Natural killer cell (primary cell): ENCODE measurements at regions not wholly inside any gene's neighbourhood (a gene's known extent, or its start where the extent isn't known, plus 50 kb on each side); places are given as distances from the start of the nearest gene placed in this dataset.
"Not testable (repeated sequence)": the region's sequence is repeated elsewhere in the genome, so short reads cannot be mapped to it uniquely, and the experiment has no call there.

Experiments used
- ATAC-seq, 3 donors: fragments of 150-1000 bp in 2 of 3; fragments of 200-7000 bp in 1 of 3; cut with Tn5 transposase; 1 replicate in 1 of 3; 2 replicates in 2 of 3; pipeline ENCODE4 v1.10.0; 2021; ENCODE audit warnings: mild to moderate bottlenecking in 2 of 3, moderate library complexity in 2 of 3
- DNase-seq, 2 donors: peaks; one replicate each; pipeline versions ENCODE4 v3.0.0 to v3.0.0-alpha.2; 2013 to 2021; ENCODE audit warnings: mixed read lengths in 1 of 2
- H3K27ac ChIP-seq: one replicate; pipeline ENCODE4 v1.5.1; 2013; ENCODE audit warnings: mild to moderate bottlenecking, low read length
- H3K27me3 ChIP-seq: one replicate; pipeline ENCODE4 v1.6.1; 2013; ENCODE audit warnings: low read length; ENCODE audit not compliant: control insufficient read depth, insufficient read depth
- H3K36me3 ChIP-seq: one replicate; pipeline ENCODE4 v1.6.1; 2013; ENCODE audit warnings: low read length; ENCODE audit not compliant: control insufficient read depth, insufficient read depth
- H3K4me1 ChIP-seq: one replicate; pipeline ENCODE4 v1.6.1; 2013; ENCODE audit warnings: low read length; ENCODE audit not compliant: control insufficient read depth, insufficient read depth
- H3K4me3 ChIP-seq: one replicate; pipeline ENCODE4 v1.5.1; 2013; ENCODE audit warnings: low read length
- H3K9me3 ChIP-seq: one replicate; pipeline ENCODE4 v1.6.1; 2013; ENCODE audit warnings: low read length; ENCODE audit not compliant: control insufficient read depth, insufficient read depth
- H3K27ac Mint-ChIP-seq, 2 donors: one replicate each; pipeline ENCODE4 v1.8.0; 2022; ENCODE audit warnings: mild to moderate bottlenecking in 2 of 2, mixed read lengths in 2 of 2, moderate library complexity in 1 of 2
- H3K27me3 Mint-ChIP-seq, 2 donors: one replicate each; pipeline ENCODE4 v1.8.0; 2022; ENCODE audit warnings: low read depth in 2 of 2, mixed read lengths in 2 of 2
- H3K36me3 Mint-ChIP-seq: one replicate; pipeline ENCODE4 v1.8.0; 2022; ENCODE audit warnings: mixed read lengths
- H3K4me1 Mint-ChIP-seq, 2 donors: one replicate each; pipeline ENCODE4 v1.8.0; 2022; ENCODE audit warnings: mixed read lengths in 2 of 2
- H3K4me3 Mint-ChIP-seq: one replicate; pipeline ENCODE4 v1.8.0; 2022; ENCODE audit warnings: mild to moderate bottlenecking, moderate library complexity, mixed read lengths
- H3K9me3 Mint-ChIP-seq, 2 donors: one replicate each; pipeline ENCODE4 v1.8.0; 2022; ENCODE audit warnings: mixed read lengths in 2 of 2
- WGBS: methylation state at CpG from one replicate; pipeline ENCODE4 v1.1.7; 2013; ENCODE audit warnings: missing lambda C conversion rate; ENCODE audit not compliant: insufficient coverage; 5-methylcytosine and 5-hydroxymethylcytosine counted together
- intact Hi-C: fragments of 100-400 bp; cut with micrococcal nuclease; formaldehyde crosslinking; loops from one replicate; pipeline ENCODE4 v1.14.2; 2022
- TF ChIP-seq, protein P1 (sequence below): fragments of 200-600 bp; IDR thresholded peaks from one replicate; pipeline ENCODE4 v1.8.0; 2022; ENCODE audit warnings: antibody characterized with exemption

DNA sequence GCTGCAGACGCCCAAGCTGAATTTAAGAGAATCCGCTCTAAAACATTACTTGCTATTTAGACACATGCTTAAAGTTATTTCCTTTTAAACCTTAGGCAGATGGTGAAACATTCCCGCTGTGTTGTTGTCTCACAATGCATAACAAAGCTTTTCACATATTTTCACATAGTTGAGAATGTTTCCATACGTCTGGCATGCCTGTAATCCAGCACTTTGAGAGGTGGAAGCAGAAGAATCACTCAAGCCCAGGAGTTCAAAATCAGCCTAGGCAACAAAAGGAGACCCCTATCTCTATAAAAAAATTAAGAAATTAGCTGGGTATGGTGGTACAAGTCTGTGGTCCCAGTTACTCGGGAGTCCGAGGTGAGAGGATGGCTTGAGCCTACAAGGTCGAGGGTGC, 2663.0 kb upstream of the DEFB115 start:
- DNase-seq, H3K27ac Mint-ChIP-seq, H3K27ac ChIP-seq, H3K36me3 ChIP-seq, H3K9me3 ChIP-seq, H3K27me3 ChIP-seq, H3K4me3 Mint-ChIP-seq, H3K27me3 Mint-ChIP-seq, H3K36me3 Mint-ChIP-seq, H3K9me3 Mint-ChIP-seq, ATAC-seq, intact Hi-C loops, H3K4me3 ChIP-seq, H3K4me1 ChIP-seq: not testable (repeated sequence)
- 93% methylated on average over 5 of the region's 7 CpGs for WGBS
- H3K4me1 Mint-ChIP-seq, result peaks cover 23 to 27% of the 10 kb centered on the region in 2 donors

DNA sequence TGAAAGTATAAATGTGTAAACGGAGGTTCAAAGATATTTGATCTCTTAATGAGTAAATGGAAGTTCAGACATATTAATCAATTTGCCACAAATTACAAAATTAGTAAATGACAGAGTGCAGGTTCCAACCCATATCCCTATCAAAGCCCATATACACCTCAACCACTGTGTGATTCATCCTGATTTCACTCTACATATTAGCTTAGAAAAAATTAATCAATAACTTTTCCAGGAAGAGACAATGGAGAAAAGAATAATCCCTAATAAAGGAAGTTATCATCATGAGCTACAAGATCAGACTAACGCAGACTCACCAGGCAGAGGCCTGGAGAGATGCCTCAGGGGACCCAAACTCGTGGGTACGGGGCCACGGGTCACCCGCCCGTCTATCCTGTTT, 2655.5 kb upstream of the DEFB115 start:
- 16% methylated on average over 6 of the region's 7 CpGs for WGBS

DNA sequence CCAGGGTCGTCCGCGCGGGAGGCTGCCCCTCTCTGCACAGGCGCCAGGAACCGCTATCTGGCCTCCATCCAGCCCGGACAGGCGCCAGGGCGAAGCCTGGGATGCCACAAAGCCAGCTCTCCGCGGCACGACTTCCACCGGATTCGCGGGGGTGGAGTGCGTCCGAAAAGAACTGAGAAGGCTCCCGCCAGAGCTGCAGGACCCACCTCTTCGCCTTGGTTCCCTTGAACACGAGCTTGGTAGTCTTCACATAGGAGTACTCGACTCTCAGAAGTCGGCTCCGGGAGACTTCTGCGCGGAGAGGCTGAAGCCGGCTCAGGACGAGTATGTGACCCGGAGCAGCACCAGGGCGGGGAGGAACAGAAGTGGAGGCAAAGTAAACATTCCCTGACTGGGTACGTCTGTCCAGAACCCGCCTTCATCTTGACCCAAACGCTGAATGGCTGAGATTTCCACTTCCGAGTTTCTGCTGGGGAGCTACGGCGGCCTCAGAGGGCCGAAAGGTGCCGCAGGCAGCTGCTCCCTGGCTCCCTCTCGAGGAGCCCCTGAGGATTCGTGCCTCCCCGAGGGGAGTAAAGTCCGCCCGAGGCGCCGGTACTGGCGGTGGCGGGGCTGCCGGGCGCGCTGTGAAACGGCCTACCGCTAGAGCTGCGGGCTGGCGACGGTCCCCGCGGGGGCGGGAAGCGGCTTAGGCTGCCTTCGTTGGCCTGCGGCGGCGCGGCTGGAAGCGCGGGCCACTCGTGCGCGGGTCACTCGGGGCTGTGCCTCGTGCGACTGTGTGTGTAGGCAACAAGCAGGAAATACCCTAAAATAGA, 2654.9 kb upstream of the DEFB115 start:
- ATAC-seq (peak; percentile 95 to 99 (median 95)), DNase-seq (peak; percentile 76 to 91)
- Histone ChIP-seq H3K4me3 (peak overlapping the region; percentile 82), H3K27ac (peak overlapping the region; percentile 63)
- H3K36me3 ChIP-seq, H3K9me3 ChIP-seq, H3K27me3 Mint-ChIP-seq, intact Hi-C loops, H3K4me1 ChIP-seq, H3K9me3 Mint-ChIP-seq, H3K27me3 ChIP-seq, H3K36me3 Mint-ChIP-seq: not testable (repeated sequence)
- H3K4me1 Mint-ChIP-seq, result peaks cover 30 to 33% of the 10 kb centered on the region in 2 donors
- 11% methylated on average over 71 of the region's 71 CpGs for WGBS
- TF ChIP-seq, protein P1, sequence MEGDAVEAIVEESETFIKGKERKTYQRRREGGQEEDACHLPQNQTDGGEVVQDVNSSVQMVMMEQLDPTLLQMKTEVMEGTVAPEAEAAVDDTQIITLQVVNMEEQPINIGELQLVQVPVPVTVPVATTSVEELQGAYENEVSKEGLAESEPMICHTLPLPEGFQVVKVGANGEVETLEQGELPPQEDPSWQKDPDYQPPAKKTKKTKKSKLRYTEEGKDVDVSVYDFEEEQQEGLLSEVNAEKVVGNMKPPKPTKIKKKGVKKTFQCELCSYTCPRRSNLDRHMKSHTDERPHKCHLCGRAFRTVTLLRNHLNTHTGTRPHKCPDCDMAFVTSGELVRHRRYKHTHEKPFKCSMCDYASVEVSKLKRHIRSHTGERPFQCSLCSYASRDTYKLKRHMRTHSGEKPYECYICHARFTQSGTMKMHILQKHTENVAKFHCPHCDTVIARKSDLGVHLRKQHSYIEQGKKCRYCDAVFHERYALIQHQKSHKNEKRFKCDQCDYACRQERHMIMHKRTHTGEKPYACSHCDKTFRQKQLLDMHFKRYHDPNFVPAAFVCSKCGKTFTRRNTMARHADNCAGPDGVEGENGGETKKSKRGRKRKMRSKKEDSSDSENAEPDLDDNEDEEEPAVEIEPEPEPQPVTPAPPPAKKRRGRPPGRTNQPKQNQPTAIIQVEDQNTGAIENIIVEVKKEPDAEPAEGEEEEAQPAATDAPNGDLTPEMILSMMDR, result peak; percentile 63
- peak overlapping the region; percentile 97 for H3K4me3 Mint-ChIP-seq
- peak overlapping the region; percentile 91 to 92 for H3K27ac Mint-ChIP-seq

More for the DNA sequence above, 2655.5 kb upstream of the DEFB115 start:
- H3K27me3 Mint-ChIP-seq, H3K9me3 ChIP-seq, H3K9me3 Mint-ChIP-seq, DNase-seq, H3K4me1 ChIP-seq, ATAC-seq, H3K36me3 ChIP-seq, H3K27me3 ChIP-seq, intact Hi-C loops, H3K36me3 Mint-ChIP-seq: not testable (repeated sequence)
- H3K4me3 Mint-ChIP-seq, result peak overlapping the region; percentile 97
- H3K4me3 ChIP-seq, result peak overlapping the region; percentile 82
- peaks cover 31 to 36% of the 10 kb centered on the region in 2 donors for H3K4me1 Mint-ChIP-seq
- peak overlapping the region; percentile 63 for H3K27ac ChIP-seq
- peak overlapping the region; percentile 91 to 92 for H3K27ac Mint-ChIP-seq

DNA sequence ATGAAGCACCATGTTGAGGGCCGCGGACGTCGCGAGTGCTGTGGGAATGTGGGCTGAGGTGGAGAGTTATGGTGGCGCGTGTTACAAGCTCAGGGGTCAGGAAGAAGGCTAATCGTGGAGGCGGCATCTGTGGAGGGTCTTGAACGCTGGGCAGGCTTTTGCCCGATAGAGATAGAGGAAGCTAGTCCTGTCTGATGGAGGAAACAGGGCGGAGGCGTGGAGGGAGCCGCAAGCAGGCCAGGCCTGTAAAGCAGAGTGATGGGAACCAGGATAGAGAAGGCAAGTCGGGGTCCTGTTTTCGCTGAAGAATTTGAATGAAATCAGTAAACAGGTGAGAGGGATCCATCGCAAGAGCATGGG, 2654.3 kb upstream of the DEFB115 start:
- H3K27me3 Mint-ChIP-seq, intact Hi-C loops, H3K9me3 ChIP-seq, H3K4me1 ChIP-seq, ATAC-seq, H3K9me3 Mint-ChIP-seq, DNase-seq, H3K36me3 ChIP-seq, H3K36me3 Mint-ChIP-seq, H3K27me3 ChIP-seq: not testable (repeated sequence)
- Histone ChIP-seq H3K4me3 (peak overlapping the region; percentile 82), H3K27ac (peak overlapping the region; percentile 42)
- 64% methylated on average over 15 of the region's 17 CpGs for WGBS
- H3K4me1 Mint-ChIP-seq, result peaks cover 25 to 28% of the 10 kb centered on the region in 2 donors
- H3K27ac Mint-ChIP-seq, result peak overlapping the region; percentile 91 to 92
- H3K4me3 Mint-ChIP-seq, result peak overlapping the region; percentile 97

DNA sequence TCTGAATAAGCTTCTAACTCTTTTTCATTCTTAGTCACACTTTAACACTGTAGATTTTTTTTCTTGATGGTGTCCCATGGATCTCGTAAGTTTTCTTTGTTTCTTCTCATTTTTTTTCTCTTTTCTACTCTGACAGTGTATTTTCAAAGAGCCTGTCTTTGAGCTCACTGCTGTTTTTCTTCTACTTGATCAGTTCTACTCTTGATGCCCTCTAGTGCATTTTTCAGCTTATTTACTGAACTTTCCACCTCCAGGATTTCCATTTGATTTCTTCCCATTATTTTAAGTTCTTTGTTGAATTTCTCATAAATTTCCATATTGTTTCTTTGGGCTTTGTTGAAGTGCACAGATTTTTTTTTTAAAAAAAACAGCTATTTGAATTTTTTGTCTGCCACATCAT, 2641.1 kb upstream of the DEFB115 start:
- no peak overlapping the region for H3K27ac Mint-ChIP-seq
- H3K27ac ChIP-seq, result no peak overlapping the region
- TF ChIP-seq, protein P1, result no peak
- H3K27me3 ChIP-seq, result no peaks in the 10 kb centered on the region
- H3K9me3 Mint-ChIP-seq, result peaks cover 21 to 28% of the 10 kb centered on the region in 2 donors
- H3K4me3 Mint-ChIP-seq, result no peak overlapping the region
- H3K36me3 Mint-ChIP-seq, result peaks cover 34% of the 10 kb centered on the region
- H3K4me1 Mint-ChIP-seq, result no peaks in the 10 kb centered on the region
- H3K4me1 ChIP-seq, result no peaks in the 10 kb centered on the region
- H3K9me3 ChIP-seq, result peaks cover 19% of the 10 kb centered on the region
- no peak overlapping the region for H3K4me3 ChIP-seq
- peaks cover 0 to 2% of the 10 kb centered on the region in 2 donors for H3K27me3 Mint-ChIP-seq
- no peak for ATAC-seq
- intact Hi-C loops, result no loop called here
- no peak for DNase-seq
- 57% methylated on average over 1 of the region's 1 CpG for WGBS
- no peaks in the 10 kb centered on the region for H3K36me3 ChIP-seq

DNA sequence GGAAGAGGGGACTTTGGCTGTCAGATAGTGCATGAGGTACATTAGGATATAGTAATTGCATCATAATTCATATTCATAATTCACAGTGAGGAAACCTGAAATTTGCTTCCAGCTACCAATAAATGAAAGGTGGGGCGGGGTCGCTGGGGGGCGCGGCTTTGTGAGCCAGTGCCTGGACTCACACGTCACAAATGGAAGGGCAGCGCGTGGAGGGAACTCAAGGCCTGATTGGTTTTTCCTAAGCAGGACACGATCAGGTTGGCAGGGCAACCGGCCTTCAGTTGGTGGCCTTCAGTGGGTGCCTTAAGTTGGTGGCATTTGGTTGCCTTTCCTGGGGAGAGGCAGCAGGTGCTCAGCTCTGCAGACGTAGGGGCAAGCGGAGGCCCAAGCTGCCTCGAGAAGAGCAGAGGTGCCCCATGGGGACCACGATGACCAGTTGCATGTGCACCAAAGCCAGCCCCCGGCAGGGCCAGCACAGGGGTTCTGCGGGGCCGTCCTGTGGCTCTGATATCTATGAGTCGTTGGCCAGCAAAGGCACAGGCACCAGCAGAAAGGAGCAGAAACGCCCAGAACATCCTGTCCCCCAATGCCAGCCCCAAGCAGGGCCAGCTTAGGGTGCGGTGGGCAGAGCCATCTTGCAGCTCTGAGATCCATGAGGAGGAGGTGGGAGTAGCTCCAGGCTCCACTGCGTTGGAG, 2637.4 kb upstream of the DEFB115 start:
- not testable (repeated sequence) for H3K4me3 Mint-ChIP-seq
- H3K36me3 Mint-ChIP-seq, result peaks cover 23% of the 10 kb centered on the region

More for the DNA sequence above, 2637.4 kb upstream of the DEFB115 start:
- H3K4me1 ChIP-seq, intact Hi-C loops, DNase-seq, H3K27me3 Mint-ChIP-seq, H3K27me3 ChIP-seq, H3K36me3 ChIP-seq, ATAC-seq, H3K27ac ChIP-seq, H3K4me3 ChIP-seq, H3K4me1 Mint-ChIP-seq, H3K27ac Mint-ChIP-seq: not testable (repeated sequence)
- peaks cover 16% of the 10 kb centered on the region for H3K9me3 ChIP-seq
- peaks cover 10 to 18% of the 10 kb centered on the region in 2 donors for H3K9me3 Mint-ChIP-seq
- 85% methylated on average over 20 of the region's 20 CpGs for WGBS
